ENCODE measurements at regions not wholly inside any gene's neighbourhood (a gene's known extent, or its start where the extent isn't known, plus 50 kb on each side); places are given as distances from the start of the nearest gene placed in this dataset.

DNA sequence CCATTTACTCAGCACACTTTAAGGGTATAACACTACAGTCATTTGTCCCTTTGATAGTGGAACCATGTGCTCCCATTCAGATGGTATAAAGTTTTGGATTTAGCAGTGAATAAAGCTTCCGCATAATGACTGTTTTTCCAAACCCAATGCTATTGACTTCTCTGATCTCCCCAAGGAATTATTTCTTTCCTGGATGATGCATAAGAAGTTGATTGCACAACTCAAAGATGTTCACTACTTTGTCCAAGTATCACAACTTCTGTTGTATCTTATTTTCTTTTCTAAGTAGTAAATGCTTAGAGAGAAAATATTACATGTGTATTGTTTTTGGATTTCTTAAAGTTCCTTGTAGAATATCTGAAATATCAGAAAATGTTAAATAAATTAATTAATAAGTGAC, 300.2 kb downstream of the GPM6A start:
- WGBS, 2 donors: 100% methylated on average over 1 of the region's 1 CpG
- TF ChIP-seq, protein P1, sequence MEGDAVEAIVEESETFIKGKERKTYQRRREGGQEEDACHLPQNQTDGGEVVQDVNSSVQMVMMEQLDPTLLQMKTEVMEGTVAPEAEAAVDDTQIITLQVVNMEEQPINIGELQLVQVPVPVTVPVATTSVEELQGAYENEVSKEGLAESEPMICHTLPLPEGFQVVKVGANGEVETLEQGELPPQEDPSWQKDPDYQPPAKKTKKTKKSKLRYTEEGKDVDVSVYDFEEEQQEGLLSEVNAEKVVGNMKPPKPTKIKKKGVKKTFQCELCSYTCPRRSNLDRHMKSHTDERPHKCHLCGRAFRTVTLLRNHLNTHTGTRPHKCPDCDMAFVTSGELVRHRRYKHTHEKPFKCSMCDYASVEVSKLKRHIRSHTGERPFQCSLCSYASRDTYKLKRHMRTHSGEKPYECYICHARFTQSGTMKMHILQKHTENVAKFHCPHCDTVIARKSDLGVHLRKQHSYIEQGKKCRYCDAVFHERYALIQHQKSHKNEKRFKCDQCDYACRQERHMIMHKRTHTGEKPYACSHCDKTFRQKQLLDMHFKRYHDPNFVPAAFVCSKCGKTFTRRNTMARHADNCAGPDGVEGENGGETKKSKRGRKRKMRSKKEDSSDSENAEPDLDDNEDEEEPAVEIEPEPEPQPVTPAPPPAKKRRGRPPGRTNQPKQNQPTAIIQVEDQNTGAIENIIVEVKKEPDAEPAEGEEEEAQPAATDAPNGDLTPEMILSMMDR (IDR thresholded peaks at IDR 0.05): no peak
- TF ChIP-seq POLR2A (IDR thresholded peaks at IDR 0.05): no peak
- Histone ChIP-seq H3K4me3 (no peak overlapping the region), H3K27ac (no peak overlapping the region), H3K27me3 (no peaks in the 10 kb centered on the region), H3K9me3 (no peaks in the 10 kb centered on the region), H3K4me1 (no peaks in the 10 kb centered on the region), H3K36me3 (ENCODE audit: low read depth, missing control alignments) (no peaks in the 10 kb centered on the region)
- DNase-seq: no peak
- intact Hi-C loops (cut with DNase I; ENCODE audit: low total_unique reads): no loop called here

DNA sequence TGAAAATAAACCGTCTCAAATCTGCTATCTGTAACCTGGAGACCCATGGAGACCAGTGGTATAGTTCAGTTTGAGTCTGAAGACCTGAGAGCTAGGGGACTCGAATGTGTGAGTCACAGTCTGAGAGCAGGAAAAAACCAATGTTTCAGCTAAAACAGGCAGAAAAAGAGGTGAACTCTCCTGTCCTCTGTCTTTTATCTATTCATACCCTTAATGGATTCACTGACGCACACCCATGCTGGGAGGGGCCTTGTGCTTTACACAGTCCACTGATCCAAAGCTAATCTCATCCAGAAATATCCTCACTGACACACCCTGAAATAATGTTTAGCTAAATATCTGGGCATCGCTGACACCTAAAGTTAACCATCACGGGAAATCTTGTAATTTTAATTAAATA, 297.9 kb downstream of the GPM6A start:
- whole genome bisulfite sequencing, 2 donors: 80 to 81% methylated on average over 5 of the region's 5 CpGs
- Histone ChIP-seq H3K4me1 (no peaks in the 10 kb centered on the region), H3K4me3 (no peak overlapping the region), H3K36me3 (ENCODE audit: low read depth, missing control alignments) (no peaks in the 10 kb centered on the region), H3K27ac (no peak overlapping the region), H3K9me3 (no peaks in the 10 kb centered on the region), H3K27me3 (no peaks in the 10 kb centered on the region)
- TF ChIP-seq POLR2A (IDR thresholded peaks at IDR 0.05): no peak
- TF ChIP-seq, protein P1 (IDR thresholded peaks at IDR 0.05): no peak
- intact Hi-C loops (cut with DNase I; ENCODE audit: low total_unique reads): no loop called here
- DNase-seq: no peak

DNA sequence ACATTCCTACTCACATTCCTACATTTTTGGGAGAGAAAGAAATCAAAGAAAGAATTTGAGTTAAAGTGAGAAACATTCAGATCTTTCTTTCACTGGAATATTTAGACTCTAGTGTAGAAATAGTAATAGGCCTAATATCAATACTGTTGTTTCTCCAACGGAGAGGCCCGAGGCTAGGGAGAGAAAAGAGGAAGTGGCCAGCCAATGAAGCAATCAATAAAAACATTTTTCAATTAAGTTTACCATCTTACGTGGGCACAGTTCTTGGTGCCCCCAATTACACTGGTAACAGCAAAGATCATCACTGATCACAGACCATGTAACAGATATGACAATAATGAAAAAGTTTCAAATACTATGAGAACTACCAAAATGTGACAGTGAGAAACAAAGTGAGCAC, 281.4 kb downstream of the GPM6A start:
- no peaks in the 10 kb centered on the region for H3K4me1 ChIP-seq
- intact Hi-C loops (cut with DNase I; ENCODE audit: low total_unique reads): no loop called here
- no peak overlapping the region for H3K27ac ChIP-seq
- TF ChIP-seq POLR2A (IDR thresholded peaks at IDR 0.05): no peak
- TF ChIP-seq, protein P1 (IDR thresholded peaks at IDR 0.05): no peak
- WGBS, 2 donors: 83 to 84% methylated on average over 3 of the region's 3 CpGs
- no peaks in the 10 kb centered on the region for H3K27me3 ChIP-seq
- no peak overlapping the region for H3K4me3 ChIP-seq
- no peak for DNase-seq
- H3K9me3 ChIP-seq: no peaks in the 10 kb centered on the region
- H3K36me3 ChIP-seq (ENCODE audit: low read depth, missing control alignments): no peaks in the 10 kb centered on the region

DNA sequence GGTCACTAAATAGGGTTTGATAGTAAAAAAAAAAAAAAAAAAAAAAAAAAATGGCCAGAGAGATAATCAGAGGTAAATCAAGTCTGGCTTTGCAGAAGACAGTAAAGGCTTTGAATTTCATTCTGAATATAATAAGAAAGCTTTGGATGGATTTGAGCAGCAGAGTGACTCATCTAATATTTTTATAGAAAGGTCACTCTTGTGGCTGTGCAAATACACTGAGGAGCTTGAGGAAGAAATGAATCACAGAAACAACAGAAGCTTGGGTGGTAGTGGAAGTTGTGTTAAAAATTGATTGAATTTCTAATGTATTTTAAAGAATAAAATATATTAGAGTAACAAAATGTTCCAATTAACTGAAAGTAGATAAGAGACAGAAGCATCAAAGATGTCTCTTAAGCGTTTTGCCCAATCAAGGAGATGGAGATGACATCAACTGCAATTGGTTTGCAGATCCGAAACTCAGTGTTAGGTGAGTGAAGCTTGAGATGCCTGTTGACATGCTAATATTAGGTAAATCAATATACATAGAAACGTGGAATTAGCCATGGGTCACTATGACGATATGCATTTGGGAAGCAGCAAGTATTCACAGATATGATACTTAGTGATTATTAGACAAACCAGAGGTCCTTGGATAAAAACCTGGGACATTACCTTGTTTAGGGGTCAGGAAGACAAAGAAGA, 280.5 kb downstream of the GPM6A start:
- Histone ChIP-seq H3K4me3 (no peak overlapping the region), H3K36me3 (ENCODE audit: low read depth, missing control alignments) (no peaks in the 10 kb centered on the region), H3K27me3 (no peaks in the 10 kb centered on the region), H3K9me3 (no peaks in the 10 kb centered on the region), H3K27ac (no peak overlapping the region), H3K4me1 (no peaks in the 10 kb centered on the region)
- intact Hi-C loops (cut with DNase I; ENCODE audit: low total_unique reads): no loop called here
- 83 to 86% methylated on average over 4 of the region's 4 CpGs for WGBS, 2 donors
- TF ChIP-seq, protein P1 (IDR thresholded peaks at IDR 0.05): no peak
- TF ChIP-seq POLR2A (IDR thresholded peaks at IDR 0.05): no peak
- DNase-seq: no peak

DNA sequence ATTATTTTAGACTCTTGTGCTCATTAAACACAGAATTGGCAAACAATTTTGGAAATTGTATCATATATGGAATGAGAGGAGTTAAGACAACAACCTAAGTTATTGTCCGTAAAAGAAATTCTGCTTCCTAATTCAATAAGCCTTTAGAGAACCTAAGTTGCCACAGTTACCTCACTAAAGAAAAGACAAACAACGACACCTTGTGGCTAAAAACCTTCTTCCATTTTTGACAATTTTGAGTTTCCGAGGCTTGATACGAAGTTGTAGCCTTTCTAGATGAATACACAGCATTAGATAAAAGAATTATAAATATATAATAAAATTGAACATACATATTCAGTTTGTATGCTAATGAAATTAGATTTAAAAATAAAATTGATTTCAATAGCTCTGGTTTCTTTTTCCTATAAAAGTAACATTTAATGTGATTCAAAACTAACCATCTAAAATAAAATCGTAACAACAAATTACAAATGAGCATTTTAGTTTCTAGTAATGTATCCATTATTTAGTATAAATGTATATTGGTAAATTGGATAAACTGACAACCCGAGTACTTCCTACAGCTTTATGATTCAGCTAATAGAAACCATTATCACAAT, 275.1 kb downstream of the GPM6A start:
- Histone ChIP-seq H3K27me3 (no peaks in the 10 kb centered on the region), H3K4me1 (no peaks in the 10 kb centered on the region), H3K4me3 (no peak overlapping the region), H3K27ac (no peak overlapping the region), H3K9me3 (no peaks in the 10 kb centered on the region), H3K36me3 (ENCODE audit: low read depth, missing control alignments) (no peaks in the 10 kb centered on the region)
- no peak for DNase-seq
- intact Hi-C loops (cut with DNase I; ENCODE audit: low total_unique reads): no loop called here
- TF ChIP-seq POLR2A (IDR thresholded peaks at IDR 0.05): no peak
- TF ChIP-seq, protein P1 (IDR thresholded peaks at IDR 0.05): peak; percentile 9 to 58 (median 11)
- 29 to 36% methylated on average over 6 of the region's 6 CpGs for WGBS, 2 donors

Measured in testis (tissue), 2 donors.